ENCODE measurements at regions not wholly inside any gene's neighbourhood (a gene's known extent, or its start where the extent isn't known, plus 50 kb on each side); places are given as distances from the start of the nearest gene placed in this dataset.

GRCh38 chr6:9623228-9623832, 791.5 kb downstream of the TFAP2A start:
- Mint-ChIP-seq H3K36me3 (ENCODE audit: low read depth) (no peaks in the 10 kb centered on the region), H3K4me1 (ENCODE audit: low read depth) (no peaks in the 10 kb centered on the region), H3K27ac (no peak overlapping the region), H3K9me3 (peaks cover 15% of the 10 kb centered on the region), H3K4me3 (no peak overlapping the region), H3K27me3 (no peaks in the 10 kb centered on the region)
- no peak for DNase-seq

- Mint-ChIP-seq H3K9me3 (peaks cover 12% of the 10 kb centered on the region), H3K4me1 (ENCODE audit: low read depth) (no peaks in the 10 kb centered on the region), H3K4me3 (no peak overlapping the region), H3K27me3 (no peaks in the 10 kb centered on the region), H3K36me3 (ENCODE audit: low read depth) (no peaks in the 10 kb centered on the region), H3K27ac (no peak overlapping the region)
- DNase-seq = no peak
These were observed 793.6 kb downstream of the TFAP2A start for GRCh38 chr6:9621276-9621675.

- no peaks in the 10 kb centered on the region for H3K27me3 Mint-ChIP-seq
- no peak for DNase-seq
- no peaks in the 10 kb centered on the region for H3K36me3 Mint-ChIP-seq (ENCODE audit: low read depth)
- no peaks in the 10 kb centered on the region for H3K4me1 Mint-ChIP-seq (ENCODE audit: low read depth)
- no peak overlapping the region for H3K27ac Mint-ChIP-seq
- no peak overlapping the region for H3K4me3 Mint-ChIP-seq
- H3K9me3 Mint-ChIP-seq = peaks cover 11% of the 10 kb centered on the region
These were observed 794.2 kb downstream of the TFAP2A start for GRCh38 chr6:9620687-9621086.

- Mint-ChIP-seq H3K4me3 (no peak overlapping the region), H3K27ac (no peak overlapping the region), H3K4me1 (ENCODE audit: low read depth) (no peaks in the 10 kb centered on the region), H3K9me3 (peaks cover 7% of the 10 kb centered on the region), H3K27me3 (no peaks in the 10 kb centered on the region), H3K36me3 (ENCODE audit: low read depth) (no peaks in the 10 kb centered on the region)
- DNase-seq = no peak
These were observed 794.6 kb downstream of the TFAP2A start for GRCh38 chr6:9620263-9620662.

GRCh38 chr6:9614778-9615177, 800.1 kb downstream of the TFAP2A start:
- Mint-ChIP-seq H3K27me3 (no peaks in the 10 kb centered on the region), H3K4me1 (ENCODE audit: low read depth) (no peaks in the 10 kb centered on the region), H3K36me3 (ENCODE audit: low read depth) (no peaks in the 10 kb centered on the region), H3K9me3 (peaks cover 2% of the 10 kb centered on the region), H3K27ac (no peak overlapping the region), H3K4me3 (no peak overlapping the region)
- DNase-seq = no peak

- Mint-ChIP-seq H3K9me3 (peaks cover 2% of the 10 kb centered on the region), H3K4me3 (no peak overlapping the region), H3K4me1 (ENCODE audit: low read depth) (no peaks in the 10 kb centered on the region), H3K27me3 (no peaks in the 10 kb centered on the region), H3K27ac (no peak overlapping the region), H3K36me3 (ENCODE audit: low read depth) (no peaks in the 10 kb centered on the region)
- DNase-seq = no peak
These were observed 802.4 kb downstream of the TFAP2A start for GRCh38 chr6:9612489-9612888.

- H3K4me3 Mint-ChIP-seq = no peak overlapping the region
- DNase-seq = no peak
- H3K4me1 Mint-ChIP-seq (ENCODE audit: low read depth) = no peaks in the 10 kb centered on the region
- peaks cover 2% of the 10 kb centered on the region for H3K9me3 Mint-ChIP-seq
- no peak overlapping the region for H3K27ac Mint-ChIP-seq
- H3K27me3 Mint-ChIP-seq = no peaks in the 10 kb centered on the region
- no peaks in the 10 kb centered on the region for H3K36me3 Mint-ChIP-seq (ENCODE audit: low read depth)
These were observed 804.1 kb downstream of the TFAP2A start for GRCh38 chr6:9610620-9611415.

GRCh38 chr6:9606435-9607134, 808.3 kb downstream of the TFAP2A start:
- DNase-seq = no peak
- Mint-ChIP-seq H3K36me3 (ENCODE audit: low read depth) (no peaks in the 10 kb centered on the region), H3K27ac (no peak overlapping the region), H3K4me3 (no peak overlapping the region), H3K27me3 (no peaks in the 10 kb centered on the region), H3K9me3 (no peaks in the 10 kb centered on the region), H3K4me1 (ENCODE audit: low read depth) (no peaks in the 10 kb centered on the region)

- Mint-ChIP-seq H3K36me3 (ENCODE audit: low read depth) (no peaks in the 10 kb centered on the region), H3K27me3 (no peaks in the 10 kb centered on the region), H3K27ac (no peak overlapping the region), H3K4me3 (no peak overlapping the region), H3K9me3 (no peaks in the 10 kb centered on the region), H3K4me1 (ENCODE audit: low read depth) (no peaks in the 10 kb centered on the region)
- no peak for DNase-seq
These were observed 820.1 kb downstream of the TFAP2A start for GRCh38 chr6:9594746-9595145.

- H3K4me1 Mint-ChIP-seq (ENCODE audit: low read depth) = no peaks in the 10 kb centered on the region
- no peak for DNase-seq
- no peaks in the 10 kb centered on the region for H3K27me3 Mint-ChIP-seq
These were observed 821.3 kb downstream of the TFAP2A start for GRCh38 chr6:9593554-9593953.

GRCh38 chr6:9583753-9584352, 831.0 kb downstream of the TFAP2A start:
- Mint-ChIP-seq H3K9me3 (peaks cover 4% of the 10 kb centered on the region), H3K4me1 (ENCODE audit: low read depth) (no peaks in the 10 kb centered on the region), H3K4me3 (no peak overlapping the region), H3K27ac (no peak overlapping the region), H3K27me3 (no peaks in the 10 kb centered on the region), H3K36me3 (ENCODE audit: low read depth) (no peaks in the 10 kb centered on the region)
- DNase-seq = no peak

More at GRCh38 chr6:9593554-9593953, 821.3 kb downstream of the TFAP2A start:
- Mint-ChIP-seq H3K27ac (no peak overlapping the region), H3K4me3 (no peak overlapping the region), H3K9me3 (no peaks in the 10 kb centered on the region), H3K36me3 (ENCODE audit: low read depth) (no peaks in the 10 kb centered on the region)

GRCh38 chr6:9581155-9581554, 833.7 kb downstream of the TFAP2A start:
- Mint-ChIP-seq H3K27me3 (no peaks in the 10 kb centered on the region), H3K9me3 (peaks cover 4% of the 10 kb centered on the region), H3K4me3 (no peak overlapping the region), H3K36me3 (ENCODE audit: low read depth) (no peaks in the 10 kb centered on the region), H3K4me1 (ENCODE audit: low read depth) (no peaks in the 10 kb centered on the region), H3K27ac (no peak overlapping the region)
- DNase-seq = no peak

GRCh38 chr6:9576521-9576920, 838.4 kb downstream of the TFAP2A start:
- no peaks in the 10 kb centered on the region for H3K36me3 Mint-ChIP-seq (ENCODE audit: low read depth)
- no peaks in the 10 kb centered on the region for H3K27me3 Mint-ChIP-seq
- no peak overlapping the region for H3K4me3 Mint-ChIP-seq
- no peak for DNase-seq
- H3K4me1 Mint-ChIP-seq (ENCODE audit: low read depth) = no peaks in the 10 kb centered on the region
- H3K9me3 Mint-ChIP-seq = peaks cover 3% of the 10 kb centered on the region
- H3K27ac Mint-ChIP-seq = no peak overlapping the region

- Mint-ChIP-seq H3K4me3 (no peak overlapping the region), H3K27me3 (no peaks in the 10 kb centered on the region), H3K4me1 (ENCODE audit: low read depth) (no peaks in the 10 kb centered on the region), H3K27ac (no peak overlapping the region), H3K36me3 (ENCODE audit: low read depth) (no peaks in the 10 kb centered on the region), H3K9me3 (peaks cover 7% of the 10 kb centered on the region)
- DNase-seq = no peak
These were observed 848.8 kb downstream of the TFAP2A start for GRCh38 chr6:9566096-9566495.

- no peak for DNase-seq
- no peaks in the 10 kb centered on the region for H3K27me3 Mint-ChIP-seq
- no peaks in the 10 kb centered on the region for H3K36me3 Mint-ChIP-seq (ENCODE audit: low read depth)
- H3K9me3 Mint-ChIP-seq = peaks cover 7% of the 10 kb centered on the region
- H3K27ac Mint-ChIP-seq = no peak overlapping the region
- no peaks in the 10 kb centered on the region for H3K4me1 Mint-ChIP-seq (ENCODE audit: low read depth)
- H3K4me3 Mint-ChIP-seq = no peak overlapping the region
These were observed 850.9 kb downstream of the TFAP2A start for GRCh38 chr6:9564021-9564420.

All from activated T-cell treated with anti-CD3 and anti-CD28 coated beads, Interleukin-2, amount 50 U/mL, for 24 hours (primary cell).